ENCODE measurements at regions not wholly inside any gene's neighbourhood (a gene's known extent, or its start where the extent isn't known, plus 50 kb on each side); places are given as distances from the start of the nearest gene placed in this dataset.

- TF ChIP-seq CTCF (conservative IDR thresholded peaks at IDR 0.05; ENCODE audit: low read depth, low read length): no peak
- no peak for TF ChIP-seq EZH2 (IDR thresholded peaks at IDR 0.05; ENCODE audit: borderline replicate concordance, low read depth, low read length, poor library complexity, severe bottlenecking)
Measured at GRCh38 chr18:44178476-44178875, 502.2 kb upstream of the SETBP1 start.

Data from A673 (cell line).